Lower leg skin (tissue), 3 donors: ENCODE measurements at regions not wholly inside any gene's neighbourhood (a gene's known extent, or its start where the extent isn't known, plus 50 kb on each side); places are given as distances from the start of the nearest gene placed in this dataset.

Source experiments
- CTCF ChIP-seq, 3 donors: fragments of 450-650 bp; IDR thresholded peaks; one replicate each; pipeline ENCODE4 v1.5.1; 2016; ENCODE audit warnings: antibody characterized with exemption in 3 of 3, mild to moderate bottlenecking in 3 of 3, moderate library complexity in 2 of 3
- POLR2A ChIP-seq, 2 donors: fragments of 450-650 bp; IDR thresholded peaks; one replicate each; pipeline ENCODE4 v1.6.1; 2016 to 2017; ENCODE audit warnings: antibody characterized with exemption in 2 of 2, mild to moderate bottlenecking in 1 of 2, moderate library complexity in 1 of 2

DNA sequence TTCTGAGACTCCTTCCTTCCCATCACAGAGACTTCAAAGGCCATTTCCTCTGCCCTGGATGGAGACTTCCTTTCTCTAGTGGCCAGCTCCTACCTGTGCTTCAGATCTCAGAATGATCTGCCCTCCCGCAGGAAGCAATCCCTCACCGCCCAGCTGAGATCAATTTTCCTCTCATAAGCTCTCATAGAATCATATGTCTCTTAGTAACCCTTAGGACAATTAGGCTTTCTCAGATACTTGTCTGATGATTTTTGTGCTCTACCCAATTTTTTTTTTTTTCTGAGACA lies 212.6 kb upstream of the PRSS58 start:
- no peak for TF ChIP-seq POLR2A (IDR thresholded peaks at IDR 0.05)
- TF ChIP-seq CTCF (IDR thresholded peaks at IDR 0.05) = no peak
